HG03064 (cell line): ENCODE measurements at regions not wholly inside any gene's neighbourhood (a gene's known extent, or its start where the extent isn't known, plus 50 kb on each side); places are given as distances from the start of the nearest gene placed in this dataset.

Experiments
- ATAC-seq: cut with Tn5 transposase; IDR thresholded peaks from one replicate; pipeline ENCODE4 v1.9.1; 2021; ENCODE audit warnings: low read depth; ENCODE audit not compliant: unreplicated experiment

DNA sequence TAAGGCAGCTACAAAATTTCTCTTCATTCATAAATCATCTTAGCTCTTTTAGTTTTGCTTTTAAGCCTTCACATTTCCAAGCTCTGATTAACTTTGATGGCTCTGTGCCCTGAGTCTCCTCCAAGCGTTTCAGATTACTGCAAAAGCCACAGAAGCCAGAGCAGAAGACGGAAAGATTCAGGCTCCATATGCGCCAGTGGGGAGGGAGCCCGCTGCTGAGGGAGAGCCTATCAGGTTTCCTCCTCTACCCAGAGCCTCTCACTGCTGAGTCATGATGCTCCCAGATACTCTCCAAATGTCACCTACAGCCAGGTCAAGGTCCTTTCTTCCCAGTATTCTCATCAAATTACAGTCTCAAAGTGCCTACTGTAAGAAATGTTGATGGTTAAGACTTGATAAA, 193.6 kb downstream of the RAP2A start:
- ATAC-seq: no peak

DNA sequence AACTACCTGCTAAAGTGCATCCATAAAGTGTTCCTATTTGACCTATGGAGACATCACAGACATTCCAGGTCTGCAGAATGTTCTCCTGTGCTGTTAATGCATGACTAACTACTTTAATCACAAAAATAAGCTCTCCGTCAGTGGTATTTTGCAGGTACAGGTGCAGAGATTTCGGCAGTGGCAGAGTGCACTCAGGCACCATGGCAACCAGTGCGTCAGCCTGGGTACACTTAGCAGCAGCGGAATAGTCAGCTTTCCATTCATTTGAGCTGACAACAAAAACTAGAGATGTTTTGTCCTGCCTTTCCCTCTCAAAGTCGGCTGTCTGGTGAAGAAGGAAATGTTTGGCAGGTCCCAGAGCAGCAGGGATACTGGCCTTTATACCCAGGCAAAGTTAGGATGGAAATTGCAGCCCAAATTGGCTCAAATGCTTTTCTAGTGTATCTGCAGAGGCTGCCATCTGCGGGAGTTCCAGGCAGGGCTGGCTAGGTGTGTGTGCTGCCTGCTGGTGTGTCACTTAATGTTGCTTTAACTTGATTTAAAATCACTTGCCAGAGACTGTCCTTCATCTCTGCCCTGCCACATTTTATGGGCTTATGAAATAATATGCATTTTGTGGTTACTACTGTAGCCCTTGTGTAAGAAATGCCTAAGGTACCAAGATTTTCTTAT, 195.8 kb downstream of the RAP2A start:
- no peak for ATAC-seq

DNA sequence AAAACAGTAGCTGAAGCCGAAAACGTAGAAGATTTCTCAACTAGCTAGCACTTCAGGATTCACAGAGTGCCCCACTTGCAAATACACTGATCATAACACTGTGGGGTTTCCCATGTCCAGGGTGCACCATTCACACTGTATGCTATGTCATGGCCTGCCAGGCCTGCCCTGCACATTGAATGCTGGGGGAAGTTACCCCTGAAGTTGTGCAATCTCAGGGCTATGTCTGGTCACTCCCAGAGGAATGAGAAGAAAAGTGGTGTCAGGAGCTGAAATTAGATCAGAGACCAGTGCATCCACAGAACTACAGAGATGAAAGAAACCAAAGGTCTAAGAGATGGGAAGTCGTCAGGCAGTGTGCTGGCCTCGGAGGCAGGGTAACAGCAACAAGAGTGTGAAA, 196.8 kb downstream of the RAP2A start:
- no peak for ATAC-seq

DNA sequence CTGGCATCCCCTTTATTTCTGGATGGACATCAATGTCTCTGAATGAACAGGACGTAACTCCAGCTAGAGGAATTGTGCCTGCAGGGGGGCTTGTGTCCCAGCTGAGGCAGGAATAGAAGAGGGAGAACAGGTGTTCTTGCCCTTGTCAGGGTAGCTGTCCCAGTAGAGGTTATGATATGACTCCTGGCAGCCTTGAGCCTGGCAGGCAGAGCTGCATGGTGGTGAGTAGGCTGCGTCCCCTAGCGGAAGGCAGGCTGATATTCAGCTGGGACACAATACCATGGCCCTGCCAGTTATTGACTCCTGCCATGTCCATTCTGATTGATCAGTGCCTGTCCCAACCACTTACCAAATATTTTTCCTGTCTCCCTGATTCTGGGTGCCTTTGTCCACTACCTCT, 197.2 kb downstream of the RAP2A start:
- ATAC-seq: no peak

DNA sequence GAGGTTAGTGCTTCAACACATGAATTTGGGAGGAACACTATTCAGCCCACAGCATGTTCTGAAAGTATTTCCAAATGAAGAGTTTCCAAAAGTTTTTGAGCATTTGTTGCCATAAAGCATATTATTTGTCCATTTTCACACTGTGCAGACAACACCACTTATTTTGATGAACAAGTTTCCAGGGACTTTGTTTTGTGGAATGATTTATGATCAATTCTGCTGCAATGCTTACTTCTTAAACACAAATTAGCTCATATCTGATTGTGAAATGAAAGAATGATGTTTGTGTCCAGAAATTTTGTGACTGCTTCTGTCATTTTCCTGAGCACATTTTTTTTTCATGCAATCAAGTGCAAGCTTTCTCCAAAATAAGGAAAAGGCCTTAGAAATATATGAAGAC, 205.3 kb downstream of the RAP2A start:
- no peak for ATAC-seq

DNA sequence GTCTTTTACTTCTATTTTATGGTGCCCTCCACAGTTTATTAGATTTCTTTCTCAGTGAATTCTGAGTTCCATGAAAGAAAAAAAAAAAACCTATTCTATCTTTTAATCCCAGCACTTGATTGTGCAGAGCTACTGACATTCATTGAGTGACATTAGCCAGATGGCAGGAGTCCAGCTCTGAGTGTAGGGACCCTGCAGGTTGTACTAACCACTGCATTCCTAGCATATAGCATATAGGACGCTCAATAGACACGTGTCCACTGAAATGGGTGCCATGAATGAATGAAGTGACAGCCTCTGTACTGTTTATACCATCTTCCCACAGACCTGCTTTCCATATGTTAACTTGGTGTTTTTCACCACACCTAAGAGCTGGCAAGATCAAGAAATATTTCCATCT, 206.3 kb downstream of the RAP2A start:
- ATAC-seq: no peak

DNA sequence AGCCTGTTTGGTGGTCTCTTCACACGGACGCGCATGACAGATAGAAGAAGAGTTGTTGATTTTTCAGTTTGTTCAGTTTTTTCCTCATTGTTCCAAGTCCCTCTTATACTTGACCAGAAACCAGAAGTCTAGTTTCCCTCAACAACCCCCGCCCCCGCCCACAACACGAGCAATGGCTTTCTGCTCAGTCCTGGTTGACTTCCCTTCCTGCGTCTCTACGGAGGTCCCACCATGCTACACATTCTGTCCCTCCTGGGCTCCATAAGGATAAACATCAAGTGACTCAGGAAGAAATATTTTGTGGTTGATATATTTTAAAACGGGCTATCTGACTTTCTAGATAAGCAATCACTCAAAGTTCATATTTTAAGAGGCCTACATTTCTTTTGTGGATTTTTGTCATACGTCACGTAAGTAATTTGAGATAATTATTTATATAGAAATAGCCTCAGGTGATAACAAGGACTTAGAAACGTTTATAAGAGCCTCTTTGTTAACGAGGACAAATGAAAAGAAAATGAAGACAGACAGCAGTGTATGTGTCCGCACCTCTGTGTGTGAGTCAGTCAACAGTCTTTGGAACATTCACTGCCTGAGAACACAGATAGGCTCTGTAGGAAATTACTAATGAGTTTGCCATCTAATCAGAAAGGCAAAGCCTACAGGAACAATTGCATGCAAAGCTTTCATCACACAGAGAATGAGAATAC, 214.4 kb downstream of the RAP2A start:
- no peak for ATAC-seq

DNA sequence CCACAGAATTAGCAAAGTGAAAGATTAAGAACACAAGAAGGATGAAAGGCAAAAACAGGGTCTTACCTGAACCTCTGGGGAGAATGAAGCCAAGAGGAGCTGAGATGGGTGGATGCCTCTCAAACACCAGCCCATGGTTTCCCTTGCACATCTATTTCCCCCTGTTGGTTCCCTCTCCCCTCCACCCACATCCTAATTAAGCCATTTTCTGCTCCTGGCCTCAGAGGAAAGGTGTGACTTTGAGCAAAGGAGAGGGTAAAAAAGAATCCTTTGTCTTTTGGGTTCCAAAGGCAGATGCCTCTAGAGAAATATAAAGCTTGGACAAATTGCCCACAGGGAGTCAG, 214.9 kb downstream of the RAP2A start:
- no peak for ATAC-seq

DNA sequence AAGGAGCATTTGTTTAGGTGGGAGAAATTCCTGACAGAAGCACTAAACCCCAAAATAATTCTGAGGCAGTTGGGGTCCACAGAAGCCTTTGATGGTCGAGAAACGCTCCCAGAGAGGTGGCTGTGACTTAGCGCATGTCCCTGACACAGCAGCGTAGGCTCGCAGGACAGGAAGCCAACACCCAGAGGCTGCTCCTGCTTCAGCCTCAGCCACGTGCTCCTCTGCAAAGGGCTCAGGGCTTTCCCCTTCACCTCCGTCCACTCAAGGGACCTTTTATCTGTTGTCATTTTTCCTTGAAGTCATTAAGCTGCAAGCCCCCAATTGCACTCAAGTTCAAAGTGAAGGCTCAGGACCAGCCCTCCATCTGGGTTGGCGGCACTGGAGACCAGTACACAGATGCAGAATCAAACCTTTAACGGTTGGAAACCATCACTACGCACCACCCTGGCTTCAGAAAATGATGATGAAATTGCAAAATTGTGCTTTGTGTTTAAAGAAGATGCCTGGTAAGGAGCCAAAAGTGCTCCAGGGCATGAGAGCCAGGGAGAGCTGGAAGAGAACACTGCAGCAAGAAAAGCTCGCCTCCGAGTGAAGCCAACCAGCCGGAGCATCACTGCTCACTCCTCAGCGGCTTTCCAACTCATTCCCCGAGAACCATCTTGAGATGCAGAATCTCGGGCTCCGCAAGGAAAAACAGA, 219.6 kb downstream of the RAP2A start:
- no peak for ATAC-seq

DNA sequence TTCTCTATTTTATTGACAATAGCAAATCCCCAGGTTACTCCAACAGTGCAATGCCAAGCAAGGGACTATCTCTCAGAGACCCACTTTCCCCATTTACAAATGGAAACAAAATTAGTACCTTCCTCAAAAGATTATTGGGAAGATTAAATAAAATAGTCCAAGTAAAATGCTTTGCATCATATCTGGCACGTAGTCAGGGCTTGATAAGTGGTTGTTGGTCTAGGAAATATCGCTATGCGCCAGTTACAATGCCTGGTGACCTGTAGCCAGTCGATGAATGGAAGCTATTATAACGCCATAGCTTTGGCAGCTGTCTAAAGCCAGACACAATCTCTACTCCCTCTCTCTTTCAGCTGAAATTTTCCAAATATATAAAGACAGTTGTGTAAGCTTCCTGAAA, 220.3 kb downstream of the RAP2A start:
- ATAC-seq: no peak

DNA sequence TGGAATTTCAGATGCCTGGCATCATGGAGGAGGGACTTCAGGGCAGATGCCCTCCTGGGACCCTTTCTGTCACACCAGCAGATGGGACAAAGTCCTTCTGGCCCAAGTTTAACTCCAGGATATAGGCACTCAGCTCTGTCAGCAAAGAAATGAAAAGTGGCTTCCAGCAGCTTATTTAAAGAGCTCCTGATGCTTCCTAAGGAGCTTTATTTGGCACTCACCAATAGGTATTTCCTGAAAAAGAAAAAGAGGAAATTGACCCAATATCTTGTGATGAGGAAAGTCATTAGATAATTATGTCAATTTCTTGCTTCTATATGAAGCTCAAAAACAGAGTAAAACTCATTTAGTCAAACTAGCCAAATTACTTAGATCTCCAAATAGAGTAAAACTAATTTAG, 224.6 kb downstream of the RAP2A start:
- ATAC-seq: no peak

DNA sequence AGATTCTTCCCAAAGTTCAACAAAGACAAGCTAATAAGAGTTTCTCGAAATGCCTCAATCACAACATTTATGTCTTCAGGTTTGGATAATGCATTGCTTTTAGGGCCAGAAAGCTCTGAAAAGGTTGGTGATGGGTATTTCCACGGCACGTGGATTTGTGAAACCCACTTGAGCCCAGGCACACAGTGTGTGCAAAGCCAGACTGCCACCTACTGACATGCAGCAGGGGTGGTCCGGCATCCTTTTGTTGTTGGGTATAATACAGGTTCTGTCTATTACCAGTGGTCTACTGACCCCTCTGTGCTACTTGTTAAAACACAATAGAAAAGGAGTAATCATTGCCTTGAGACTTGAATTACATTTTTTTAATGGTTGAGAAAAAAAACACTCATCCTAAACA, 225.6 kb downstream of the RAP2A start:
- no peak for ATAC-seq

DNA sequence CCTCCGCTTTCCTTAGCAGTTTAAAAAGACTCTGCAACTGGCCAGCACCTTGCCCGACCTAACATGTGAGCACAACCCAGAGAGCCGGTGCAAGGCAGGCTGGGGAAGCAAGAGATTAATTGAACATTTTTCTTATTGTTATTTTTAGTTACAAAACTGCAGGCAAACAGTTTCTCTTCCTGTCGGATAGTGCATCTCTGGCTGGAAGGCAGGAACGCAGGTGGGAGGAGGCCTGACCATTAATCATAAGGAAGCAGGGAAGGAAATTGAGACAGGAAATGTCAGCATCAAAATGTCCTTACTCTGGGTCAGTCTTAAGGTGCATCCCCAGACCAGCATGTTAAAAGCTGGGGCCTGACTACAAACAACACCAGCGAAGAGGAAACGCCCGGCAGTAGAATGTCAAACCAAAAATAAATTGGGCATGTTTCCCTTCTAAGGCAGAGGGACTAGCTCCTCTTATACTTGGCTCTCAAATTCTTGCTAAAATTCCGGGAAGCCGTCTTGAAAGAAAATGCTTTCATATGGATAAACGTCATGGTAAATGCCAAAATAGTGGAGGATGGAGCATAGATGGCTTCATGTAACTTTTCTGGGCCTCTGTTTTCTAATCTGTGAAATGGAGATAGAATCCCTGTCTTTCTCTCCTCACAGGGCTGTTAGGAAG, 226.8 kb downstream of the RAP2A start:
- no peak for ATAC-seq

DNA sequence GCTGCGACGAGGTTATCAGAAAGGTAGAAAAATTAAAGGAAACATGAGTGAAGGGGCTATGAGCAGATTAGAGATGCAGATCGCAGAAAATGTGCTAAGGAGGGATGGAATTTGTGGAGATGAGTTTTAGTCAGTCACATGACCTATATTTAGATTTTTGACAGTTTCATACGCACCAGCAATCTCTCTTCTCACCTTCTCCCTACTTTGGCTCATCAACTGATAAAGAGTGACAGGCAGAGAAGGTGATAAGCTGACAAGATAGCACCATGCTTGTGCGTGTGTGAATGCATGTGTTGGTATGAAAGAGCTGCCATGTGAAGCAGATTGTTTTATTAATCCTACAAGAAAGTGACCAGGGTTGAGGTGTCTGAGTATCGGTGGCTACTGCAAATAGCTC, 252.6 kb downstream of the RAP2A start:
- no peak for ATAC-seq

DNA sequence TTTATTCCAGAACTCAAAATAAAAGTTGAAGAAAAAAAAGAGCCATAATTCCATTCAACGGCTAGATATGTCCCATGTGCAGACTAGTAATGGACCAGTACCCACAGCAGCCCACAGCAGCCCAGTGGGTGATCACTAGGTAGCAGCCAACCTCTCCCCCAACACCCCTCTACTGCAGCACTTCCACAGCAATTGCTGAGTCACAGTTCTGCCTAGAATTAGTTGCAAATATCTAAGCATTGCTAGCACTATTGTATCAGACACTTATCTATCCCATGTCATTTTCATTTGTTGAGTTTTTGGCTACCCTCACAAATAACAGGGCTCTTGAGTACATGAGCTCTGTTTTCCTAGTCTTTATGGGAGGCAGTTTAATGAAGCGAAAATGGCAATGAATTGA, 258.7 kb downstream of the RAP2A start:
- no peak for ATAC-seq

DNA sequence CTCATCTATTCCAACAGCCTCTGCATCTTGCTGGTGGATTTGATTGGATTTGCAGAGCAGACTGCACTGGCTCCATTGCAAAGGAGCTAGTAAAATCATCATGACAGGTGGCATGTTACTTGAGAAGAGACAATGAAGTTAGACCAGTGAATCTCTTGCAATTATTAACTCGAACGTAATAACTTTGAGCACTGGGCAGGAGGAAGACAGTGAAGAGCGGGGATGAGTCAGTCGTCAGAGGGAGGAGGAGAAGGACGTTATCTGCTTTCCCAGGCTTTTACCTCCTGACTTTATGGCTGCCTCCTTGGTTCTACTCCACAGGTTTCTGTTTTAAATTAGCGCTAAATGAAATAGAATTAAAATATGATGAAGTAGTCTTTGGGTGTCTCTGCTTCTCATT, 257.8 kb upstream of the IPO5 start:
- ATAC-seq: no peak

DNA sequence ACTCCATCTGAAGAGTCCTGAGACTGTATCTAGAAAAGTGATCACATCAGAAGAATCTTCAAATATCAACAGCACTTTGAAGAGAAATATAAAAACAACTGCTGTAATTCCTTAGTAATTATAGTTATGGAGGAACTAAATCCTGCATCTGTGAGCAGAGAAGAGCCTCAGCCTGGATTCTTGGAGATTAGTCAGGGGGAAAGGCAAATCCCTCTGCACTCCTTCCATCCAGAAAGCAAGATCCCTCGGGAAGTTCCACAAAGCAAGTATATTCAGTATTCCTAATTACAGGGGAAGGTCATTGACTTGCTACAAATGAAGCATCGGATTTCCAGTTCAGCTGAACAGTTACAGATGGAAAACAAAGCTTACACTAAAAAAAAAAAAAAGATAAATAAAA, 256.6 kb upstream of the IPO5 start:
- no peak for ATAC-seq

DNA sequence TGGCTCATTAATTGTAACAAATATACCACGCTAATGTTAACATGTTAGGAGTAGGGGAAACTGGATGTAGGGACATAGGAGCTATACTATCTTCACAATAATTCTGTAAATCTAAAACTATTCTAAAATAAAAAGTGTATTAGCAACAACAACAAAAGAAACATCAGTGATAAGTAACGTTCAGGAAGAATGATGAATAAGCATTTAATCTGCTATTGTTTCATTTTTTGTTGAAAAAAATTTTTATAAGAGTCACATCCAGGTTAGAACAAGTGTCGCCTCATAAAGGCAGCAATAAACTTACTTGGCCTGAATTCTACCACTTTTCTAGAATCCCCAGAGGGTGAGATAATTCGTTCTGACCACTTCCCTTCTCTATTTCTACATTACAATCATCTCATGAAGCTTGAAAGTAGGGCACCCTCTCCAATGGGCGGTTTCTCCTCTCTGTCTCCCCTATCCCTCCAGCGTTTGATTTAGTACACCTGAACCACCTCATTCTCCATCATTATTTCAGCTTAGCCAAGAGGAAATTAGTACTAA, 253.1 kb upstream of the IPO5 start:
- no peak for ATAC-seq

DNA sequence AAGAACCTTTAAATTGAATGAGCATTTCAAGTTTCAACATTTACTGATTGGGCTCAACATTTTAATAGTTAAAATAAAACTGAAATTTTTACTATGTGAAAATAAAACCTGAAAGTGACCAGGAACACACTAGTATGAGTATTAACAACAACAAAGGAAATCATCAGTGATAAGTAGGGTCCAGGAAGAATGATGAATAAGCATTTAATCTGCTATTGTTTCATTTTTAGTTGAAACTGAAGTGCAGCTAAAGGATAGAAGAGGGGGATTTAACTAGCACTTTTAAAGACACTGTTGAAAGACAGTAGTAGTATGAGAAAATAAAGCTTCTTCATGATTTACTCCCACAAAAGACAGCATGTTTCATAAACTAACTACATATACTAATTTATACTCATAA, 250.9 kb upstream of the IPO5 start:
- no peak for ATAC-seq

DNA sequence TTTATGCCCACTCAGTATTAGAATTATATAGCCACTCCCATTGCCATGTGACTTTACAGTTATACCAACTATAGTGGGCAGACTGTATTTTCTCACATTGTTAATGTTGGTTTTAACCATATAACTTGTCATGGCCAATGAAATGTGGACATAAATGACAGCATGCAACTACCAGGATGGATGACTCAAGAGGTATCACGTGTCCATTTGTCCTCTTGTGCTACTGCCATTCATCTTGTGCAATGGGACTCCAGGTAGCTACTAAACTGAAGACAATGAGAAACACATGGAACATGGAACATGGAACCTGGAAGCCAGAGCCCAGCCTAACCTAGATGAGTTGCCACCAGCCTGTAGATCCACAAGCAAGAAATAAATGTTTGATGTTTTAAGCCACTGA, 242.7 kb upstream of the IPO5 start:
- no peak for ATAC-seq

DNA sequence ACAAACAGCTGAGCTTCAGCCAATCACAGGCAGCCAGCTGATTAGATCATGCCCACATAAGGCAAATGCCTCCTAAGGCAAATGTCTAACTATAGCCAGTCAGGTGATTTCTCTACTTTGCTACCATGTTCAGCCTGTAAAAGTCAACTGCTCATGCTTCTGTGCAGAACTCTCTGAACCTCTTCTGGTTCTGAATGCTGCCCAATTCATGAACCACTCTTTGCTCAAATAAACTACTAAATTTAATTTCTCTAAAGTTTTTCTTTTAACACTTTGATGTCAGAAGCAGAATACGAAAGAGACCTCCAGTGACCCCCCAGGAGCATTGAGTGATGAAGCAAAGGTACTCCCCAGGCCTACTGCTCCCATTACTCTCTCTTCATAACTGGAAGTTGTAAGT, 240.7 kb upstream of the IPO5 start:
- ATAC-seq: no peak
